Astrocyte (in vitro differentiated cells and primary cell): ENCODE measurements at regions not wholly inside any gene's neighbourhood (a gene's known extent, or its start where the extent isn't known, plus 50 kb on each side); places are given as distances from the start of the nearest gene placed in this dataset.

ENCODE experiments used
- CTCF ChIP-seq: IDR thresholded peaks from 2 replicates; pipeline ENCODE4 v1.5.1; 2011; ENCODE audit warnings: low read depth, mild to moderate bottlenecking, inconsistent platforms, low read length, moderate library complexity; ENCODE audit not compliant: insufficient read depth
- EZH2 ChIP-seq: IDR thresholded peaks from 2 replicates; pipeline ENCODE4 v1.6.1; 2012; ENCODE audit warnings: mild to moderate bottlenecking, low read length, inconsistent platforms; ENCODE audit not compliant: insufficient read depth

- TF ChIP-seq EZH2 (no peak), CTCF (no peak)
Observed at GRCh38 chr3:104734627-104735026, 632.1 kb upstream of the ALCAM start.
